ENCODE measurements at regions not wholly inside any gene's neighbourhood (a gene's known extent, or its start where the extent isn't known, plus 50 kb on each side); places are given as distances from the start of the nearest gene placed in this dataset.

- TF ChIP-seq ZBTB48 (tag by site-specific recombination; IDR thresholded peaks at IDR 0.05) (no peak), ZNF544 (tag by site-specific recombination; IDR thresholded peaks at IDR 0.05) (no peak), ZBTB7A (tag by site-specific recombination; IDR thresholded peaks at IDR 0.05; ENCODE audit: low read depth) (no peak), ZSCAN30 (tag by site-specific recombination; IDR thresholded peaks at IDR 0.05) (no peak), ZNF354C (tag by site-specific recombination; IDR thresholded peaks at IDR 0.05; ENCODE audit: borderline replicate concordance, low read depth) (no peak), ZBTB17 (tag by site-specific recombination; IDR thresholded peaks at IDR 0.05) (no peak), ZNF48 (tag by site-specific recombination; IDR thresholded peaks at IDR 0.05) (no peak), ZNF792 (tag by site-specific recombination; IDR thresholded peaks at IDR 0.05) (no peak)
These were observed 316.8 kb upstream of the SNX7 start (continued) for GRCh38 chr1:98344731-98345130.

GRCh38 chr1:98342566-98342965 lies 319.0 kb upstream of the SNX7 start:
- TF ChIP-seq ZNF624 (tag by site-specific recombination; IDR thresholded peaks at IDR 0.05) (no peak), ZNF510 (tag by site-specific recombination; IDR thresholded peaks at IDR 0.05; ENCODE audit: insufficient replicate concordance) (no peak), ZNF239 (tag by site-specific recombination; IDR thresholded peaks at IDR 0.05) (no peak), ATF2 (tag by site-specific recombination; IDR thresholded peaks at IDR 0.05; ENCODE audit: low read depth) (no peak), ZNF626 (tag by site-specific recombination; IDR thresholded peaks at IDR 0.05) (no peak), ZNF148 (tag by site-specific recombination; IDR thresholded peaks at IDR 0.05; ENCODE audit: borderline replicate concordance) (no peak), ZSCAN5A (tag by site-specific recombination; IDR thresholded peaks at IDR 0.05) (no peak), ZNF248 (tag by site-specific recombination; IDR thresholded peaks at IDR 0.05) (no peak), ZNF433 (tag by site-specific recombination; IDR thresholded peaks at IDR 0.05; ENCODE audit: low read depth) (no peak), ZBTB1 (tag by site-specific recombination; IDR thresholded peaks at IDR 0.05) (no peak)
- ChIA-PET POLR2A (no interaction called here), CTCF (no interaction called here)
- no peak overlapping the region for H3K4me3 ChIP-seq (ENCODE audit: low read depth, low read length)
- no peaks in the 10 kb centered on the region for H3K36me3 ChIP-seq (ENCODE audit: control insufficient read depth in 2 of 2, insufficient read depth in 1 of 2, low read length in 2 of 2)
- H3K9me3 ChIP-seq (ENCODE audit: control insufficient read depth, insufficient read depth, low read depth, low read length) = no peaks in the 10 kb centered on the region
- no peaks in the 10 kb centered on the region for H3K4me1 ChIP-seq (ENCODE audit: control insufficient read depth, insufficient read depth, low read length)
- H3K27ac ChIP-seq (ENCODE audit: extremely low read depth, low read depth, low read length) = no peak overlapping the region

- Histone ChIP-seq H3K4me3 (ENCODE audit: low read depth, low read length) (no peak overlapping the region), H3K27ac (ENCODE audit: extremely low read depth, low read depth, low read length) (no peak overlapping the region), H3K36me3 (ENCODE audit: control insufficient read depth in 2 of 2, insufficient read depth in 1 of 2, low read length in 2 of 2) (no peaks in the 10 kb centered on the region), H3K9me3 (ENCODE audit: control insufficient read depth, insufficient read depth, low read depth, low read length) (no peaks in the 10 kb centered on the region), H3K4me1 (ENCODE audit: control insufficient read depth, insufficient read depth, low read length) (no peaks in the 10 kb centered on the region)
- POLR2A ChIA-PET = interaction anchor here (0.6 to 1.0 kb wide), 2 partner anchors 243 to 1325 kb away, joined by 3 read pairs; no protein-coding TSS in a partner anchor
- CTCF ChIA-PET = no interaction called here
- TF ChIP-seq GLI4 (tag by site-specific recombination; IDR thresholded peaks at IDR 0.05) (no peak), ZNF354C (tag by site-specific recombination; IDR thresholded peaks at IDR 0.05; ENCODE audit: borderline replicate concordance, low read depth) (no peak), ZNF645 (tag by site-specific recombination; IDR thresholded peaks at IDR 0.05) (no peak), ZNF184 (tag by site-specific recombination; IDR thresholded peaks at IDR 0.05) (no peak), REST (tag by site-specific recombination; IDR thresholded peaks at IDR 0.05) (no peak), YY2 (tag by site-specific recombination; IDR thresholded peaks at IDR 0.05) (no peak), MZF1 (tag by site-specific recombination; IDR thresholded peaks at IDR 0.05; ENCODE audit: borderline replicate concordance) (no peak)
These were observed 321.0 kb upstream of the SNX7 start for GRCh38 chr1:98340511-98340910.
